Osteoblast (primary cell): ENCODE measurements at regions not wholly inside any gene's neighbourhood (a gene's known extent, or its start where the extent isn't known, plus 50 kb on each side); places are given as distances from the start of the nearest gene placed in this dataset.

ENCODE experiments used
- DNase-seq: peaks from one replicate; pipeline ENCODE4 v3.0.0; 2011; ENCODE audit warnings: low spot score, mixed read lengths; ENCODE audit not compliant: insufficient read length; ENCODE audit errors: missing footprints
- H2AFZ ChIP-seq: 2 replicates; pipeline ENCODE4 v1.6.0; 2011; ENCODE audit warnings: mild to moderate bottlenecking, low read length
- H3K27ac ChIP-seq: 2 replicates; pipeline ENCODE4 v1.5.1; 2011; ENCODE audit warnings: mild to moderate bottlenecking, low read depth, low read length, moderate library complexity
- H3K27me3 ChIP-seq: 2 replicates; pipeline ENCODE4 v1.6.0; 2012; ENCODE audit warnings: mild to moderate bottlenecking, control low read depth, inconsistent platforms, low read length, moderate library complexity; ENCODE audit not compliant: insufficient read depth
- H3K36me3 ChIP-seq: 2 replicates; pipeline ENCODE4 v1.5.1; 2011; ENCODE audit warnings: mild to moderate bottlenecking, low read length, control low read depth, moderate library complexity; ENCODE audit not compliant: insufficient read depth
- H3K4me1 ChIP-seq: 2 replicates; pipeline ENCODE4 v1.5.1; 2011; ENCODE audit warnings: mild to moderate bottlenecking, low read length, control low read depth, moderate library complexity; ENCODE audit not compliant: insufficient read depth
- H3K4me2 ChIP-seq: 2 replicates; pipeline ENCODE4 v1.6.0; 2011; ENCODE audit warnings: mild to moderate bottlenecking, low read length; ENCODE audit not compliant: insufficient read depth
- H3K4me3 ChIP-seq: fragments of 200-600 bp; sonication (generic); 3 replicates; pipeline ENCODE4 v1.5.1; 2012; ENCODE audit warnings: mild to moderate bottlenecking, low read length, inconsistent platforms; ENCODE audit not compliant: insufficient read depth
- H3K79me2 ChIP-seq: 2 replicates; pipeline ENCODE4 v1.6.0; 2012; ENCODE audit warnings: mild to moderate bottlenecking, low read length, control low read depth, inconsistent platforms; ENCODE audit not compliant: insufficient read depth
- H3K9me3 ChIP-seq: 2 replicates; pipeline ENCODE4 v1.5.1; 2011; ENCODE audit warnings: low read depth, low read length, control low read depth
- H4K20me1 ChIP-seq: 2 replicates; pipeline ENCODE4 v1.6.0; 2012; ENCODE audit warnings: mild to moderate bottlenecking, low read length, control low read depth; ENCODE audit not compliant: insufficient read depth
- TF ChIP-seq, protein P1 (sequence below): IDR thresholded peaks from 2 replicates; pipeline ENCODE4 v1.5.1; 2011; ENCODE audit warnings: mild to moderate bottlenecking, low read depth, low read length, moderate library complexity; ENCODE audit errors: extremely low read depth

DNA sequence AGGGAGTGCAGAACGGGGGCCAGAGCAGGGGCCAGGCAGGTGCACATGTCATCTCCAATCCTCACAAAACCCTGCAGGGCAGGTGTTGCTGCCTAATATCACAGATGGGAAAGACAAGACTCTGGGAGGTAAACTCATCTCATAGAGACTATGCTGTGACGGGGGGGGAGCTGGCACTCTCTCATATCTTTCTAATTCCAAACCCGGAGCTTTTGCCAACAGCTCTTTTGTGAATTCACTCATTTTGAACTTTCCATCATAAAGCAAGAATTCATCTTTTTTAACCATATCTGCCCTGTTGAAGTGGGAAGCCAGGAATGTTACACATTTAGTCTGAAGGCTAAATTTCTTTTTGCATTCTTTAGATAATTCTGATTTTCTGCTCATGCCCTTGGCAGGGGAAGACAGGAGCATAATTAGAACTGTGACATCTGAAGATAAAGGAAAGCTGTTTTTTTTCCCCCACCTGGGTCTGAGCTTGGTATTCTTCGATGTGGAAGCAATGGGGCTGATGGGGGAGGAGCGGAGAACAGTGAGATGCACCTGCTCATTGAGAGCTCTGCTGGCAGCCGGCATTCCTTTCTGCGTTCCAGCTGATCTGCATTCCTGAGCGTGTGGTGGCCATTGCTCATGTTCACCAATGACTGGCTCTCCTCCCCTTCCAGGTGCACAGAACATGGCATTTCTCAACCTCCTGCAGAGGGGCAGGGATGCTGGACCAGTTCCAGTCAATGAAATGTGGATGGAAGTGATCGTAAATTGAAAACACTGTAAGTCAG lies 159.2 kb downstream of the NSG2 start:
- H3K27me3 ChIP-seq: no peaks in the 10 kb centered on the region
- no peak for DNase-seq
- H3K4me1 ChIP-seq: no peaks in the 10 kb centered on the region
- H3K79me2 ChIP-seq: no peaks in the 10 kb centered on the region
- no peak overlapping the region for H2AFZ ChIP-seq
- TF ChIP-seq, protein P1, sequence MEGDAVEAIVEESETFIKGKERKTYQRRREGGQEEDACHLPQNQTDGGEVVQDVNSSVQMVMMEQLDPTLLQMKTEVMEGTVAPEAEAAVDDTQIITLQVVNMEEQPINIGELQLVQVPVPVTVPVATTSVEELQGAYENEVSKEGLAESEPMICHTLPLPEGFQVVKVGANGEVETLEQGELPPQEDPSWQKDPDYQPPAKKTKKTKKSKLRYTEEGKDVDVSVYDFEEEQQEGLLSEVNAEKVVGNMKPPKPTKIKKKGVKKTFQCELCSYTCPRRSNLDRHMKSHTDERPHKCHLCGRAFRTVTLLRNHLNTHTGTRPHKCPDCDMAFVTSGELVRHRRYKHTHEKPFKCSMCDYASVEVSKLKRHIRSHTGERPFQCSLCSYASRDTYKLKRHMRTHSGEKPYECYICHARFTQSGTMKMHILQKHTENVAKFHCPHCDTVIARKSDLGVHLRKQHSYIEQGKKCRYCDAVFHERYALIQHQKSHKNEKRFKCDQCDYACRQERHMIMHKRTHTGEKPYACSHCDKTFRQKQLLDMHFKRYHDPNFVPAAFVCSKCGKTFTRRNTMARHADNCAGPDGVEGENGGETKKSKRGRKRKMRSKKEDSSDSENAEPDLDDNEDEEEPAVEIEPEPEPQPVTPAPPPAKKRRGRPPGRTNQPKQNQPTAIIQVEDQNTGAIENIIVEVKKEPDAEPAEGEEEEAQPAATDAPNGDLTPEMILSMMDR: no peak
- no peaks in the 10 kb centered on the region for H3K9me3 ChIP-seq
- no peak overlapping the region for H3K4me3 ChIP-seq
- no peaks in the 10 kb centered on the region for H3K36me3 ChIP-seq
- H4K20me1 ChIP-seq: no peaks in the 10 kb centered on the region
- no peak overlapping the region for H3K4me2 ChIP-seq
- no peak overlapping the region for H3K27ac ChIP-seq

DNA sequence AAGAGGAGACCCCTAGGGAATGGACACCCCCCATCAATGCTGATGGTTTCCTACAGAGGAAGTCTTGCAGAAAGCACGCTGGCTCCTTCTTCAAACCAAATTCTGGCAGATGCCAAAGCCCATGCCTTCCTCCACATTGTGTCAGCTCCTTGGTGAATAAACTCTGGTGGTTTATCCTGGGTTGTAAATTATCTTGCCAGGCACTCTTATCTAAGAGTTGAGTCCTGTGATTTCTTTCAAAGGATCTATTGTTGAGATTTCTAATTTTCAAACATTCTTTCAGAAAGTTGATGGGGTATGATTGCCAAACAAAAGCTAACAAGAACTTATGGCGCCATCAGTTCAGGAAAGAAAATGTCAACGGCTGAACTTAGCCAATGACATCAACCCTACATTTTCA lies 160.4 kb downstream of the NSG2 start:
- Histone ChIP-seq H3K4me1 (no peaks in the 10 kb centered on the region), H4K20me1 (no peaks in the 10 kb centered on the region), H3K4me2 (no peak overlapping the region), H3K79me2 (no peaks in the 10 kb centered on the region), H2AFZ (no peak overlapping the region), H3K27ac (no peak overlapping the region), H3K4me3 (no peak overlapping the region), H3K36me3 (no peaks in the 10 kb centered on the region), H3K27me3 (no peaks in the 10 kb centered on the region), H3K9me3 (no peaks in the 10 kb centered on the region)
- DNase-seq: no peak
- TF ChIP-seq, protein P1: no peak

DNA sequence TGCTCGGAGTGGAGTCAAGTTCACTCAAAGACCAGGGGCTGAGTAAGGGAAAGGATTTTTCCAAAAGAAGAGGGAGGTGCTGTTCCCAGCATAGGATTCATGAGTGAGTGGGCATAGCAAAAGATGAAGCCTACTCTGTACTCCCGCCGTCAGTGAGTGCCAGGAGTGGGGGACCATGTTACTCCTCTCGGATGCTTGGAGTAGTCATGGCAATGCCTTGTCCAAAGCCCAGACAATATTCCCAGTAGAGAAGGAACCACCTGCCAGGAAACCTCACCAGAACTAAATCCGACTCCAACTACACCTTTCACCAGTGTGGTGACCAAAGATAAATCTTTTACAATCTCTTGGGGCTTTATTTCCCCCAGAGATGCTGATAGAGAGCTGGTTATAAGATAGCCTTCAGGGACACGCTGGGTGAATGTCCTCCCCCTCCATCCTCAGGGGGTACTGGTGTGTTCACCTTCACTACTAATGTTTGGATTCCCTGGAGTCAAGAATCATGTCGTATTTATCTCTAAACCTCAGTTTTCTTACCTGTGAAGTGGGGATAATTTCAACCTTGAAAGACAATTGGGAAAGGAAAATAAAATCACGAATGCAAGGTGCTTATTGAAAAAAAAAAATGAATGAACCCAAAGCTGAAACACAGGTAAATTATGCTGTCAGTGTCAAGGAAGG lies 165.2 kb downstream of the NSG2 start:
- TF ChIP-seq, protein P1: no peak
- Histone ChIP-seq H3K4me1 (no peaks in the 10 kb centered on the region), H3K27ac (no peak overlapping the region), H4K20me1 (no peaks in the 10 kb centered on the region), H2AFZ (no peak overlapping the region), H3K4me3 (no peak overlapping the region), H3K27me3 (no peaks in the 10 kb centered on the region), H3K9me3 (no peaks in the 10 kb centered on the region), H3K36me3 (no peaks in the 10 kb centered on the region), H3K79me2 (no peaks in the 10 kb centered on the region), H3K4me2 (no peak overlapping the region)
- no peak for DNase-seq

DNA sequence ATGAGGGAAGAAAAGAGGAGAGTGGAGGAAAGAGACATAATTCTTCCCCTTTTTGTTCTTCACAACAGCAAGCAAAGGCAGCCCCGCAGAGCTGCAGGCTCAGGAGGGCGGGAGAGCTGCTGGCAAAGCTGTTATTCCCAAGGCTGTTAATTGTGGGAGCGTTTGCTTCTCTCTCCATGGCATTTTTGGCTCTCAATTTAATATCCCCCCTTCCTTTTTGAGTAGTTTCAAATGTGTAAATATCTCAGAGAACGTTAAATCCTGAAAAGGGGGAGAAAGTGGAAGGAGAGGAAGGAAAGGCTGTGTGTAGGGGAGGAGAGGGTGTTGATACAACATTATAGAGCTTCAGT lies 165.7 kb downstream of the NSG2 start:
- Histone ChIP-seq H3K4me3 (no peak overlapping the region), H4K20me1 (no peaks in the 10 kb centered on the region), H3K27ac (no peak overlapping the region), H3K79me2 (no peaks in the 10 kb centered on the region), H3K9me3 (no peaks in the 10 kb centered on the region), H3K27me3 (no peaks in the 10 kb centered on the region), H2AFZ (no peak overlapping the region), H3K4me2 (no peak overlapping the region), H3K36me3 (no peaks in the 10 kb centered on the region), H3K4me1 (no peaks in the 10 kb centered on the region)
- TF ChIP-seq, protein P1: no peak
- no peak for DNase-seq
